Esophagus squamous epithelium (tissue), 4 donors: ENCODE measurements at regions not wholly inside any gene's neighbourhood (a gene's known extent, or its start where the extent isn't known, plus 50 kb on each side); places are given as distances from the start of the nearest gene placed in this dataset.

Experiments
- POLR2A ChIP-seq, 4 donors: fragments of 450-650 bp; IDR thresholded peaks; one replicate each; pipeline ENCODE4 v1.6.1; 2017; ENCODE audit warnings: antibody characterized with exemption in 4 of 4, mild to moderate bottlenecking in 4 of 4, moderate library complexity in 3 of 4
- TF ChIP-seq, protein P1 (sequence below), 6 experiments: fragments of 450-650 bp in 4 of 6; fragments of 200-600 bp in 2 of 6; sonication (generic) in 2 of 6; IDR thresholded peaks; one replicate each; pipeline ENCODE4 v1.5.1; 2016 to 2019; ENCODE audit warnings: antibody characterized with exemption in 6 of 6, mild to moderate bottlenecking in 4 of 6, moderate library complexity in 4 of 6

DNA sequence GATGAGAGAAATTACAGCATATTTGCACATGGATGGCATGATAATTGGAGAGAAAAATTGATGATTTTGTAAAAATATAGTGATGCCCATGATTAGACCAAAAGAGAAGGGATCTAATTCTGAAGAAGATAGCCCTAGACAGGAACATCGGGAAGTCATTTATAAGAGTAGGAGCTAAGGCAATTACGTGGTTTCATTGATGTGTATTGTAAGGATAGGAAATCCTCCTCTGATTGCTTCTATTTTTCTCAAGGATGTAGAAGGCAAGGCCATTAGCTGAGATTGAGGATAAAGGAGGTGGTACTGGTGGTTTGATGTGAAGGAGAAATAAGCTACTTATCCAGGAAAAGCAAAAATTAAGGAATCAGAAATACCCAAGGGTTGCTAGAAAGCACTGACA is 176.5 kb upstream of the SOX11 start:
- TF ChIP-seq POLR2A (IDR thresholded peaks at IDR 0.05): no peak
- TF ChIP-seq, protein P1, sequence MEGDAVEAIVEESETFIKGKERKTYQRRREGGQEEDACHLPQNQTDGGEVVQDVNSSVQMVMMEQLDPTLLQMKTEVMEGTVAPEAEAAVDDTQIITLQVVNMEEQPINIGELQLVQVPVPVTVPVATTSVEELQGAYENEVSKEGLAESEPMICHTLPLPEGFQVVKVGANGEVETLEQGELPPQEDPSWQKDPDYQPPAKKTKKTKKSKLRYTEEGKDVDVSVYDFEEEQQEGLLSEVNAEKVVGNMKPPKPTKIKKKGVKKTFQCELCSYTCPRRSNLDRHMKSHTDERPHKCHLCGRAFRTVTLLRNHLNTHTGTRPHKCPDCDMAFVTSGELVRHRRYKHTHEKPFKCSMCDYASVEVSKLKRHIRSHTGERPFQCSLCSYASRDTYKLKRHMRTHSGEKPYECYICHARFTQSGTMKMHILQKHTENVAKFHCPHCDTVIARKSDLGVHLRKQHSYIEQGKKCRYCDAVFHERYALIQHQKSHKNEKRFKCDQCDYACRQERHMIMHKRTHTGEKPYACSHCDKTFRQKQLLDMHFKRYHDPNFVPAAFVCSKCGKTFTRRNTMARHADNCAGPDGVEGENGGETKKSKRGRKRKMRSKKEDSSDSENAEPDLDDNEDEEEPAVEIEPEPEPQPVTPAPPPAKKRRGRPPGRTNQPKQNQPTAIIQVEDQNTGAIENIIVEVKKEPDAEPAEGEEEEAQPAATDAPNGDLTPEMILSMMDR (IDR thresholded peaks at IDR 0.05): no peak
